ENCODE measurements at regions not wholly inside any gene's neighbourhood (a gene's known extent, or its start where the extent isn't known, plus 50 kb on each side); places are given as distances from the start of the nearest gene placed in this dataset.

- no peak for DNase-seq (ENCODE audit: low read depth)
- no peak for TF ChIP-seq CTCF (IDR thresholded peaks at IDR 0.05; ENCODE audit: control insufficient read depth, insufficient read depth, low read depth, low read length, missing control alignments)
- H3K4me3 ChIP-seq (ENCODE audit: control insufficient read depth, low read depth, low read length), result no peak overlapping the region
Observed at GRCh38 chr1:82045221-82045620, 244.5 kb downstream of the ADGRL2 start.

- no peak overlapping the region for H3K4me3 ChIP-seq (ENCODE audit: control insufficient read depth, low read depth, low read length)
- no peak for TF ChIP-seq CTCF (IDR thresholded peaks at IDR 0.05; ENCODE audit: control insufficient read depth, insufficient read depth, low read depth, low read length, missing control alignments)
- no peak for DNase-seq (ENCODE audit: low read depth)
Observed at GRCh38 chr1:82044536-82044935, 243.8 kb downstream of the ADGRL2 start.

GRCh38 chr1:82044111-82044510 is 243.4 kb downstream of the ADGRL2 start:
- TF ChIP-seq CTCF (IDR thresholded peaks at IDR 0.05; ENCODE audit: control insufficient read depth, insufficient read depth, low read depth, low read length, missing control alignments), result no peak
- H3K4me3 ChIP-seq (ENCODE audit: control insufficient read depth, low read depth, low read length), result no peak overlapping the region
- DNase-seq (ENCODE audit: low read depth), result no peak

GRCh38 chr1:82042306-82043060 is 241.7 kb downstream of the ADGRL2 start:
- DNase-seq (ENCODE audit: low read depth), result no peak
- TF ChIP-seq CTCF (IDR thresholded peaks at IDR 0.05; ENCODE audit: control insufficient read depth, insufficient read depth, low read depth, low read length, missing control alignments), result no peak
- no peak overlapping the region for H3K4me3 ChIP-seq (ENCODE audit: control insufficient read depth, low read depth, low read length)
